Common myeloid progenitor, CD34-positive (primary cell): ENCODE measurements at regions not wholly inside any gene's neighbourhood (a gene's known extent, or its start where the extent isn't known, plus 50 kb on each side); places are given as distances from the start of the nearest gene placed in this dataset.
A peak's percentile ranks its signal among the peaks of the same experiment; 100 is the strongest.

ENCODE experiments used
- CTCF ChIA-PET: fragments of 350-600 bp; sonication (Branson Sonifier 250); formaldehyde crosslinking; loops from one replicate; lab custom pipeline; 2021; ENCODE audit warnings: antibody characterized with exemption; lab: Charles Lee
- POLR2A ChIA-PET: fragments of 350-600 bp; sonication (Branson Sonifier 250); formaldehyde crosslinking; loops from one replicate; lab custom pipeline; 2021; ENCODE audit warnings: antibody characterized with exemption; lab: Charles Lee
- DNase-seq, 3 donors: peaks; one replicate each; pipeline versions ENCODE4 v3.0.0 to v3.0.0-alpha.2; 2013
- H3K27ac ChIP-seq, 2 experiments: 1 replicate in 1 of 2; 2 replicates in 1 of 2; pipeline ENCODE4 v1.7.0; 2013; ENCODE audit warnings: inconsistent platforms in 2 of 2, low read length in 2 of 2, mild to moderate bottlenecking in 2 of 2, low read depth in 1 of 2, moderate library complexity in 1 of 2; ENCODE audit not compliant: severe bottlenecking in 2 of 2, insufficient read depth in 1 of 2, poor library complexity in 1 of 2
- H3K27me3 ChIP-seq, 5 experiments: replicated peaks in 2 of 5; 1 replicate in 3 of 5; 2 replicates in 2 of 5; pipeline versions ENCODE4 v1.6.1 to v1.7.0; 2013; ENCODE audit warnings: low read length in 4 of 5, mild to moderate bottlenecking in 2 of 5, moderate library complexity in 2 of 5, inconsistent platforms in 1 of 5; ENCODE audit not compliant: insufficient read depth in 5 of 5, control insufficient read depth in 4 of 5
- H3K36me3 ChIP-seq, 4 experiments: 1 replicate in 2 of 4; 2 replicates in 2 of 4; pipeline versions ENCODE4 v1.6.1 to v1.7.0; 2013; ENCODE audit warnings: low read length in 3 of 4, control low read depth in 1 of 4, mild to moderate bottlenecking in 1 of 4; ENCODE audit not compliant: control insufficient read depth in 4 of 4, insufficient read depth in 4 of 4
- H3K4me1 ChIP-seq, 4 experiments: 1 replicate in 3 of 4; 2 replicates in 1 of 4; pipeline versions ENCODE4 v1.6.1 to v1.7.1; 2013; ENCODE audit warnings: low read length in 3 of 4, mild to moderate bottlenecking in 3 of 4, control low read depth in 1 of 4, inconsistent platforms in 1 of 4, moderate library complexity in 1 of 4; ENCODE audit not compliant: control insufficient read depth in 4 of 4, insufficient read depth in 4 of 4; ENCODE audit errors: control extremely low read depth in 1 of 4
- H3K4me3 ChIP-seq, 7 experiments: 1 replicate in 4 of 7; 2 replicates in 3 of 7; pipeline versions ENCODE4 v1.5.1 to v1.7.0; 2013; ENCODE audit warnings: mild to moderate bottlenecking in 7 of 7, low read length in 6 of 7, moderate library complexity in 6 of 7, inconsistent platforms in 2 of 7, low read depth in 2 of 7, control low read depth in 1 of 7; ENCODE audit not compliant: insufficient read depth in 4 of 7, control insufficient read depth in 1 of 7; ENCODE audit errors: extremely low read depth in 1 of 7
- H3K9me3 ChIP-seq, 5 experiments: 1 replicate in 4 of 5; 2 replicates in 1 of 5; pipeline versions ENCODE4 v1.6.1 to v1.7.1; 2013; ENCODE audit warnings: low read length in 4 of 5, mild to moderate bottlenecking in 2 of 5, inconsistent platforms in 1 of 5, low read depth in 1 of 5, moderate library complexity in 1 of 5; ENCODE audit not compliant: control insufficient read depth in 4 of 5, insufficient read depth in 2 of 5; ENCODE audit errors: control extremely low read depth in 1 of 5
- WGBS: methylation state at CpG from one replicate; pipeline ENCODE4 v1.1.5; 2013; ENCODE audit not compliant: insufficient coverage; 5-methylcytosine and 5-hydroxymethylcytosine counted together

DNA sequence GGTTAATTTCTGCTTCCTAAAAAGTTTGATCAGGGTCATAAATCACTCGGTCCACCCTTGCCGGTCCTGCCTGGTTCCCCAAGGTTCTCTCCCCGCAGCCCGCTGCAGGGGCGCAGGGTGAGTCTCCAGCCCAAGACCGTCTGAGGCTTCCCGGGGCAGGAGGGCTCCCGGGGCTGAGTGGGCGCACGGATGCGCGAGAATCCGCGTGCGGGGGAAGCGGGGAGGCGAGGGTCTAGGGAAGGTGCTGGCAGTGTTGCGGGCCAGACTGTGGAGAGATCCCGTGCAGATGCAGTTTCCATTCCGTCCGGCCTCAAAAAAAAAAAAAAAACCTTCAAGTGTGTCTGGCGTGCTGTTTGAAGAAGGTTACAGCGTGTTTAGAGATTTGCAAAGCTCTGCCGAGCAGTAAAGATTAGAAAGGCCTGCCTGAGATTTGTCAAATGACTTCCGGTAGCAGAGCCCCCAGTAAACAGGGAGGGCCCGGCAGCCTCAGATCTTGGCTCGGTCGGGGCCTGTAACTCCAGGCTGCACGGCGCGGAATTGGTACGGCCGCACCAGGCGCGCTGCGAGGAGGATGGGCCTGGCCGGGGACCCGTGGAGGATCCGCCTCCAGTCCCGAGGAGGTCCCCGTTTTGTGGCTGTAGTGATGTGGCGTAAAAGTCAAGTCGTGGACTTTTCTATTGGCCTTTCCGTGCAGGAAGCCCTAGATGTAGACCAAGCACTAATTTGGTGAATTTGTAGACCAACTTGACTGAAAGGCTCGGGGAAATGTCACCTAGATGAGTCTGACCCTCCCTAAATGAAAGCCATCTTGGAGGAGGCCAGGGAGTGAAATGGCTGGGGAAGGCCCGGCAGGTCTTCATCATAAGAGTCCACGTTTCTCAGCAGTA lies 293.2 kb upstream of the NFE2L3 start:
- ChIA-PET POLR2A (interaction anchor here (0.6 kb wide), 1 partner anchor 293 kb away, joined by 3 read pairs; the partner anchor contains the start of gene NFE2L3), CTCF (interaction anchor here (1.4 to 2.3 kb wide), 2 partner anchors 8 to 10 kb away, joined by 3 to 7 read pairs; no protein-coding TSS in a partner anchor)
- Histone ChIP-seq H3K27ac (no peak overlapping the region), H3K9me3 (peaks cover 0 to 14% (median 0%) of the 10 kb centered on the region in 5 experiments), H3K27me3 (peaks cover 41 to 93% (median 70%) of the 10 kb centered on the region in 5 experiments), H3K36me3 (no peaks in the 10 kb centered on the region), H3K4me3 (no peak overlapping the region), H3K4me1 (peaks cover 2 to 27% (median 19%) of the 10 kb centered on the region in 4 experiments)
- 10% methylated on average over 29 of the region's 47 CpGs for WGBS
- peak in 2 of 3 donors; percentile 11 to 22 for DNase-seq

DNA sequence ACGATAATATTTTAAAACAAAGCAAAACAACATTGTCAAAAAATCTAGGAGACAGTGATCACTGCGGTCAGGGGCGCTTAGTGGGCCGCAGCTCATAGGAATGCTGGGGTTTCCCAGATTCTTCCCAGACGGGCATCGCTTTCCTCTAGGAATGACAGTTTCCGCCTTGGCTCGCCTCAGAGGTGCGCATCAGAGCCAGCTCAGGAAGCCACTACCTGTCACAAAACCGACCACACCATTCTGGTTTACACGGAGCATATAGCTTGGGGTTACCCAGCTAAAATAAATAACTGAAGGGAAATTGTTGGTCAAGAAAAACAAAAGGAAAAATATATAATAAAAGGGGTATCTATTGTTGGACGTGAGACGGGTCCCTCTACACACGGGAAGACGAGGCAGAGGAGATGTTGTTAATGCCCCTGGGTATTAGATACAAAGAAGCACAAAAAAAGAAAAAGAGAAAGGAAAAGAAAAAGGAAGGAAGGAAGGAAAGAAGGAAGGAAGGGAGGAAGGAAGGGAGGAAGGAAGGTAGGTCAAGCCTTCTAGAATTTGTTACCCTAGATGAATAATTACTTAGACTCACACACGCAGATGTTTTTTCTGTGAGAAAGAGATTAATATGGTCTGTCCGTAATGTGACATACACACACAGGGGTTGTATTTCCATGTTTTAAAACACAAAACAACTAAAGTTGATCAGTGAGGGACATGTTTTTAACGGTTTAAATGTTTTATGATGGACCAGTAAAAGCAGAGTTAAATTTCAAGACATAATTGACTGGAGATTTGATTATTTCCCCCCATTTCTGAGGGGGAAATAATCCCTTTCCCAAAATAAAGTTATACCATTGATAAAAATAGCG lies 292.4 kb upstream of the NFE2L3 start:
- Histone ChIP-seq H3K9me3 (peaks cover 0 to 14% (median 0%) of the 10 kb centered on the region in 5 experiments), H3K27ac (no peak overlapping the region), H3K36me3 (no peaks in the 10 kb centered on the region), H3K4me1 (peaks cover 2 to 26% (median 19%) of the 10 kb centered on the region in 4 experiments), H3K4me3 (no peak overlapping the region), H3K27me3 (peaks cover 37 to 86% (median 62%) of the 10 kb centered on the region in 5 experiments)
- WGBS, result 20% methylated on average over 11 of the region's 19 CpGs
- peak in 2 of 3 donors; percentile 30 to 40 for DNase-seq
- ChIA-PET CTCF (interaction anchor here (2.3 kb wide), 1 partner anchor 9 kb away, joined by 7 read pairs; no protein-coding TSS in a partner anchor), POLR2A (no interaction called here)

- peak in 2 of 3 donors; percentile 43 to 45 for DNase-seq
- H3K4me1 ChIP-seq, result peaks cover 2 to 23% (median 17%) of the 10 kb centered on the region in 4 experiments
- H3K9me3 ChIP-seq, result peaks cover 0 to 14% (median 0%) of the 10 kb centered on the region in 5 experiments
- H3K36me3 ChIP-seq, result no peaks in the 10 kb centered on the region
- H3K27ac ChIP-seq, result no peak overlapping the region
- POLR2A ChIA-PET, result interaction anchor here (0.7 kb wide), 1 partner anchor 8 kb away, joined by 3 read pairs; no protein-coding TSS in a partner anchor
- CTCF ChIA-PET, result interaction anchor here (0.6 kb wide), 1 partner anchor 9 kb away, joined by 3 read pairs; no protein-coding TSS in a partner anchor
- 11% methylated on average over 23 of the region's 36 CpGs for WGBS
- H3K4me3 ChIP-seq, result no peak overlapping the region
- peaks cover 39 to 84% (median 67%) of the 10 kb centered on the region in 5 experiments for H3K27me3 ChIP-seq
Observed at GRCh38 chr7:25860275-25861163, 291.5 kb upstream of the NFE2L3 start.

DNA sequence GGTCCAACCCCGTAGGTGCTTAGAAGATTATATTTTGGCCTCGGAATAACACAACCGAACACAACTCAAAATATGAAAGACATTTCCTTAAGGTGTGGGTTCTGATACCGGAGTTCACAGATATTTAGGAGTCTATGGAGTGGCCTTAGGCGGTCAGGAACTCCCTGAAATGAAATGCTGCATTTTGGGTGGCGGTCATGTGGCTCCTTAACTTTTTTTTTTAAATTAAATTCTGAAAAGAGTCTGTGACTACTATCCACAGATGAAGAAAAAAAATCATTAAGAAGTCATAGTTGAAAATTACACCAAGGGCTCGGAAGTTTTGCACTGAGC lies 290.9 kb upstream of the NFE2L3 start:
- POLR2A ChIA-PET, result interaction anchor here (0.7 kb wide), 1 partner anchor 7 kb away, joined by 3 read pairs; no protein-coding TSS in a partner anchor
- Histone ChIP-seq H3K9me3 (peaks cover 0 to 14% (median 0%) of the 10 kb centered on the region in 5 experiments), H3K36me3 (no peaks in the 10 kb centered on the region), H3K27me3 (peaks cover 38 to 84% (median 64%) of the 10 kb centered on the region in 5 experiments), H3K4me1 (peaks cover 2 to 23% (median 17%) of the 10 kb centered on the region in 4 experiments), H3K4me3 (no peak overlapping the region), H3K27ac (no peak overlapping the region)
- CTCF ChIA-PET, result interaction anchor here (0.6 kb wide), 1 partner anchor 10 kb away, joined by 3 read pairs; no protein-coding TSS in a partner anchor
- peak in 2 of 3 donors; percentile 26 to 28 for DNase-seq
- WGBS, result 36% methylated on average over 1 of the region's 7 CpGs

GRCh38 chr7:25861601-25862260 lies 290.3 kb upstream of the NFE2L3 start:
- ChIA-PET CTCF (interaction anchor here (0.6 to 1.5 kb wide), 8 partner anchors 10 to 1331 kb away, joined by 3 to 5 read pairs (median 3); no protein-coding TSS in a partner anchor), POLR2A (no interaction called here)
- H3K36me3 ChIP-seq, result no peaks in the 10 kb centered on the region
- H3K27me3 ChIP-seq, result peaks cover 34 to 84% (median 61%) of the 10 kb centered on the region in 5 experiments
- H3K27ac ChIP-seq, result no peak overlapping the region
- DNase-seq, result no peak
- H3K9me3 ChIP-seq, result peaks cover 0 to 14% (median 0%) of the 10 kb centered on the region in 5 experiments
- peak overlapping the region in 3 of 7 experiments; percentile 28 to 37 (median 36) for H3K4me3 ChIP-seq
- H3K4me1 ChIP-seq, result peaks cover 0 to 17% (median 11%) of the 10 kb centered on the region in 4 experiments
- 4% methylated on average over 8 of the region's 15 CpGs for WGBS
